GM13977 (cell line): ENCODE measurements at regions not wholly inside any gene's neighbourhood (a gene's known extent, or its start where the extent isn't known, plus 50 kb on each side); places are given as distances from the start of the nearest gene placed in this dataset.

Experiments used
- DNase-seq: peaks from one replicate; pipeline ENCODE4 v3.0.0; 2012; ENCODE audit warnings: low spot score
- in situ Hi-C: fragments of 300-500 bp; cut with MboI; formaldehyde crosslinking; loops from one replicate; pipeline ENCODE4 v1.12.0; 2022; ENCODE audit warnings: low sequenced_read_pairs, low pct_unique_long_range_greater_than_20kb, mixed read lengths, inconsistent platforms; ENCODE audit not compliant: unreplicated experiment
- TF ChIP-seq, protein P1 (sequence below): IDR thresholded peaks from 2 replicates; pipeline ENCODE4 v1.5.1; 2012; ENCODE audit warnings: mild to moderate bottlenecking, control low read depth; ENCODE audit not compliant: insufficient read depth; ENCODE audit errors: extremely low read depth, missing control alignments

DNA sequence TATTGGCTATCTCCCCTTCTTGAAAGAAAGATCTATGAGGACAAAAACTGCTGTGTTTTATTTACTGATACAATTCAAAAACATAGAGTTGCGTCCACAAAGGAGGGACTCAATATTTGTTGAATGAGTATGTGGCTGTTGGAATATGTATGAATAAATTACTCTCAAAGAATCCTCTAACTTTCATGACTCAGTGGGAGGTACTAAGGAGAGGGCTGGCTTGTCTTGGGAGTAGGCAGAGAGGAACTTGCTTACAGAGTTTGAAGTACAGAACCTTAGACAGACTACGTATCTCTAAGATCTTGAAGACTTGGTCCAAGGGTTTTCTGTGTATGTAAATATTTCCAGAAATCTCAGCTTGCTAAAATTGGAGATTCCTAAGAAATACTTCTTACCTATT is 504.0 kb upstream of the PTCHD4 start:
- in situ Hi-C loops: no loop called here
- no peak for DNase-seq
- TF ChIP-seq, protein P1, sequence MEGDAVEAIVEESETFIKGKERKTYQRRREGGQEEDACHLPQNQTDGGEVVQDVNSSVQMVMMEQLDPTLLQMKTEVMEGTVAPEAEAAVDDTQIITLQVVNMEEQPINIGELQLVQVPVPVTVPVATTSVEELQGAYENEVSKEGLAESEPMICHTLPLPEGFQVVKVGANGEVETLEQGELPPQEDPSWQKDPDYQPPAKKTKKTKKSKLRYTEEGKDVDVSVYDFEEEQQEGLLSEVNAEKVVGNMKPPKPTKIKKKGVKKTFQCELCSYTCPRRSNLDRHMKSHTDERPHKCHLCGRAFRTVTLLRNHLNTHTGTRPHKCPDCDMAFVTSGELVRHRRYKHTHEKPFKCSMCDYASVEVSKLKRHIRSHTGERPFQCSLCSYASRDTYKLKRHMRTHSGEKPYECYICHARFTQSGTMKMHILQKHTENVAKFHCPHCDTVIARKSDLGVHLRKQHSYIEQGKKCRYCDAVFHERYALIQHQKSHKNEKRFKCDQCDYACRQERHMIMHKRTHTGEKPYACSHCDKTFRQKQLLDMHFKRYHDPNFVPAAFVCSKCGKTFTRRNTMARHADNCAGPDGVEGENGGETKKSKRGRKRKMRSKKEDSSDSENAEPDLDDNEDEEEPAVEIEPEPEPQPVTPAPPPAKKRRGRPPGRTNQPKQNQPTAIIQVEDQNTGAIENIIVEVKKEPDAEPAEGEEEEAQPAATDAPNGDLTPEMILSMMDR: no peak

DNA sequence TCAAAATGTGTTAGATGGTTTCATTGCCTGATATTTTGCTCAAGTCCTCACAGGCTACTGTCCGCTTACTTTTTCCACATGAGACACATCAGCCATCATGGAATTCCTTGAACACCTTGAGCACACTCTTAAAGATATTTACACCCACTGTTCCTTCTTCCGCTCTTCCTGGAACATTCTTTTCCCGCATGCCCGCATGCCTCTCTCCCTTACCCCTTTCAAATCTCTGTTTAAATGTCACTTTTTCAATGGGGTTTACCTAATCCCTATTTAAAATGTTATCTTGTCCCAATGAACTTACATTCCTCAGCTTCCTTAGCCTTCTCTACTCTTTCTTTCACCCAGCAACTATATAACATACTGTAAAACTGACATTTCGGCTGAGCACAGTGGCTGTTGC is 503.3 kb upstream of the PTCHD4 start:
- DNase-seq: no peak
- TF ChIP-seq, protein P1: no peak
- in situ Hi-C loops: no loop called here

DNA sequence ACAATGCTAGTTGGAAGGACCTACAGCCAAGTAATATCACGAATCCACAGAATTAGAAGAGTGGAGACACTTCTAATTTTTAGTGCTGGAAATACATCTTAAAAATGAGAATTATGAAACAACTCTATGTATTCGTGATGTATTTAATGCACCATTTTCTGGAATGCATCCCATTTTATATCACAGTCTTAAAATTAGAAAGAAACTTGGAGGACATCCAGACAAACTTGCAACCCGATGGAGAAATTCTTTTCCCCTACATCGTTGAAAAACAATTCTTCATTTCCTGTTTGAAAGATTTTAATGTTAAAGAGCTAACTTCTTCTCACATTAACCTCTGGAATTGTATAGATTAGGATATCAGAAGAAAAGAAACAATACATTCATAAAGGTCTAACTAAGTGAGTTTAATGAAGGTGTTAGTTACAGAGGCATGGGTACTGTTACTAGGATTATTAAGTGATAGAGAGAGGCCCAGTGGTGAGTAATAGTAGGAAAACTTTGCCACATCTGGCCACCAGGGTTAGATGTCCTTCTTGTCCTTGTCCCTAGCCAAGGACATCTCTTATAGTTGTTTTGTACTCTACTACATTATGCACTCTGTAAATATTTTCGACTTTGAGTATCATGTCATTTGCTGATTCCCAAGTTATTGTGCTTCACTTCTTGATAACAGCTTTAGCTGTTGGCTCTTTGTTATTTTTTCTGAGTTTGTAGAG is 502.4 kb upstream of the PTCHD4 start:
- no peak for DNase-seq
- TF ChIP-seq, protein P1: no peak
- in situ Hi-C loops: no loop called here

DNA sequence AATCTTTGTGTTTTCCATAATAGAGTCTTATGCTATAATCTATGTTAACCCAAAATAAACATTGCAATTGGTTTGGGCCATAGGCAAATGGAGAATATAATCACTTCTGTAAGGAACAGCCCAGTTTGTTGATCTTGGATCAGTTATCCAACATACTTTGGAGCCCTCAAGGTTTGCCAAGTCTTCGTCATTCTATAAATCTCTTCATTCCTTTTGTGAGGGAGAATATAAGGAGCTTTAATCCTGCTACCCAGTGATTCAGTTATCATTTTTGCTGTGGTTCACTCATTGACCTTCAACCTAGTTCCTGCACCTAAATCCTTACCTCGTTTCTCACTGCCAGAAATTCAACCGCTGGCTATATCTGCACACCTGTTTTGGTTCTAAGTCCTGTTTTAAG is 500.3 kb upstream of the PTCHD4 start:
- TF ChIP-seq, protein P1: no peak
- DNase-seq: no peak
- in situ Hi-C loops: no loop called here

DNA sequence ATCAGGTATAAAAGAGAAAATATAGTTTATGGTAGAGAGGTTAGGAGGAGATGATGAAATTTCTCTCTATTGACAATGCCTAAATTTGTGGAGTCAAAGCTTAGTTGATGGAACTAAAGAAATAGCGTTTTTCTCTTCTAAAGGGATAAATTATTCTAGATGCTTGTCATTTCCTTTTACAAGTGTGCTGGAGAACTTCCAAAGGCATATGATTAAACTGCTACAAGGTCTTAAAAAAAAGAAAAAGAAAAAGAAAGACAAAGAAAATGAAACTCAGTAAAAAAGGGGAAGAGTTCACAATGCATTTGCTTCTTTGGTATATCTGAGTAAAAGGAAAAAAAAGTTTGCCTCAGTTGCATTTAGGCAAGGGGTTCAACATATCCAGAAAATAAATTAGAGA is 499.8 kb upstream of the PTCHD4 start:
- in situ Hi-C loops: no loop called here
- TF ChIP-seq, protein P1: no peak
- no peak for DNase-seq

DNA sequence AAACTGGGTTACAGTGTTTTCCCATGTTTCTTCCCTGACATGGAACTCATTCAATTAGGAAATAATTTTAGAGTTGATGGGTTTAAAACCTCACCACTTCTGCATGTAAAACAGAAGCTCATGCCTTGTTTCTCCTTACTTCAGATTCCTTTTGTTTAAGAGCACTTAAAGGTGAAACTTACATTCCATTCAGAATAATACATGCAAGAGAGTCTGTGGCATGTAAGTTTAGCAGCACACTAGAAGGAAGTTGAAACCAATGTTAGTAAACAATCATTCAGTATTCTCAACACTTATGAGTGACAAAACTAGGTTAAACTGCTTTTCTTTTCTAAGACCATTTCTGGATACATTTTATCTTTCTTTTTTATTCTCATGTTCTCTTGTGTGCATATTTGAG is 495.6 kb upstream of the PTCHD4 start:
- in situ Hi-C loops: no loop called here
- no peak for DNase-seq
- TF ChIP-seq, protein P1: no peak
